ENCODE measurements at regions not wholly inside any gene's neighbourhood (a gene's known extent, or its start where the extent isn't known, plus 50 kb on each side); places are given as distances from the start of the nearest gene placed in this dataset.

DNA sequence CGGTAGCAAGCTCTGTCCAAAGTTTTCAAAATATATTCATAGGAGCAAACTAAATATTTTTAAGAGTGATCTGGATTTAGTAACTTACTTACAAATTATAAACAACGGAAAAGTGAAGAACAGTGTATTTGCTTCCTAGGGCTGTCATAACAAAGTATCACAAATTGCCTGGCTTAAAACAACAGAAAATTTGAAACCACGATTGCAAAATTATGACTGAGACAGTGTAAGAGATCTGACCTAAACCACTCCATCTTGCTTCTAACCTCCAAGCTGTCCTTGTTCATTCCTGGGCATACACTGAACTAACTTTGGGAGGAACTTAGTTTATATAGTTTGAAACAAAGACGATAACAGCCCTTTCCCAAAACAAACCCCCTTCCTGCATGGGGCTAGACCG is 202.0 kb upstream of the CDH6 start:
- no peak overlapping the region for H3K9ac ChIP-seq (replicated peaks in 1 of 4; ENCODE audit: extremely low read depth in 1 of 4, low read depth in 3 of 4, low read length in 3 of 4)
- H2AK5ac ChIP-seq (ENCODE audit: low read depth, low read length): no peak overlapping the region
- no peak overlapping the region for H3K27ac ChIP-seq (ENCODE audit: low read depth, low read length)
- H3K27me3 ChIP-seq (replicated peaks in 1 of 4; ENCODE audit: control insufficient read depth in 3 of 4, extremely low read depth in 1 of 4, insufficient read depth in 3 of 4, low read length in 3 of 4): no peaks in the 10 kb centered on the region
- H3K9me3 ChIP-seq (ENCODE audit: insufficient read depth in 2 of 2, low read depth in 1 of 2, low read length in 1 of 2): no peaks in the 10 kb centered on the region
- H3K79me1 ChIP-seq (ENCODE audit: low read depth, low read length): no peaks in the 10 kb centered on the region
- H3K4me1 ChIP-seq (replicated peaks in 1 of 4; ENCODE audit: control insufficient read depth in 3 of 4, insufficient read depth in 4 of 4, low read length in 3 of 4): peaks cover 0 to 7% (median 4%) of the 10 kb centered on the region in 4 experiments; a peak in 2 of 7 replicates
- no peak overlapping the region for H3K14ac ChIP-seq (ENCODE audit: insufficient read length)
- no peak overlapping the region for H4K5ac ChIP-seq (ENCODE audit: insufficient read length, low read depth, low read length)
- H3K4me2 ChIP-seq (ENCODE audit: insufficient read depth in 1 of 2, low read depth in 2 of 2, low read length in 2 of 2): no peak overlapping the region
- no peak overlapping the region for H2BK15ac ChIP-seq (ENCODE audit: low read length)
- no peaks in the 10 kb centered on the region for H4K20me1 ChIP-seq (replicated peaks in 1 of 2; ENCODE audit: control insufficient read depth in 1 of 2, insufficient read depth in 2 of 2, low read length in 2 of 2)
- H3K23me2 ChIP-seq (ENCODE audit: low read depth, low read length): no peaks in the 10 kb centered on the region
- no peak for FAIRE-seq
- no peak overlapping the region for H2AFZ ChIP-seq (ENCODE audit: low read length)
- H3K56ac ChIP-seq (replicated peaks; ENCODE audit: insufficient read length, low read depth, low read length): no peak overlapping the region
- no peak overlapping the region for H2BK120ac ChIP-seq (replicated peaks; ENCODE audit: low read depth, low read length)
- H3K23ac ChIP-seq (ENCODE audit: insufficient read length): no peak overlapping the region
- no peak overlapping the region for H2BK5ac ChIP-seq (ENCODE audit: low read depth, low read length)
- H3K79me2 ChIP-seq (ENCODE audit: control insufficient read depth in 1 of 2, insufficient read depth in 2 of 2, low read length in 2 of 2): no peaks in the 10 kb centered on the region
- no peak for DNase-seq (ENCODE audit: low read depth in 1 of 2, low spot score in 2 of 2)
- no peak overlapping the region for H2BK12ac ChIP-seq (ENCODE audit: low read depth, low read length)
- ChIA-PET CTCF (ENCODE audit: partially characterized antibody) (interaction anchor here (1.0 kb wide), 2 partner anchors 10 to 116 kb away, joined by 3 read pairs; no protein-coding TSS in a partner anchor), POLR2A (ENCODE audit: partially characterized antibody) (no interaction called here)
- H4K91ac ChIP-seq (replicated peaks; ENCODE audit: insufficient read length, low read length): no peak overlapping the region
- H2BK20ac ChIP-seq (ENCODE audit: low read length): no peak overlapping the region
- no peak overlapping the region for H3K4me3 ChIP-seq (ENCODE audit: extremely low read depth in 1 of 4, insufficient read depth in 2 of 4, low read depth in 3 of 4, low read length in 4 of 4)
- H3K4ac ChIP-seq (replicated peaks; ENCODE audit: insufficient read length, low read depth, low read length): no peak overlapping the region
- no peak overlapping the region for H4K8ac ChIP-seq (ENCODE audit: extremely low read depth, insufficient read depth, low read length)
- WGBS, 2 experiments (ENCODE audit: extremely low coverage in 1 of 2, insufficient coverage in 1 of 2, insufficient read length in 1 of 2, insufficient replicate concordance in 2 of 2, low coverage in 1 of 2, low lambda C conversion rate in 2 of 2, missing lambda C conversion rate in 1 of 2): 86% methylated on average over 5 of the region's 5 CpGs; no CpG with 5 or more reads in 1 of the 2 experiments
- no peaks in the 10 kb centered on the region for H3K36me3 ChIP-seq (ENCODE audit: control insufficient read depth in 2 of 4, insufficient read depth in 4 of 4, low read length in 3 of 4)
- H3K18ac ChIP-seq (ENCODE audit: extremely low read depth, low read length): no peak overlapping the region
- TF ChIP-seq EP300 (IDR thresholded peaks at IDR 0.05; ENCODE audit: borderline replicate concordance in 1 of 2, low read depth in 2 of 2, low read length in 2 of 2): no peak
- TF ChIP-seq ASH2L (IDR thresholded peaks at IDR 0.05; ENCODE audit: low read length): no peak
- no peak for TF ChIP-seq SP2 (IDR thresholded peaks at IDR 0.05; ENCODE audit: low read length)
- no peak for TF ChIP-seq HDAC2 (IDR thresholded peaks at IDR 0.05; ENCODE audit: borderline replicate concordance in 1 of 2, low read depth in 2 of 2, low read length in 2 of 2)
- no peak for TF ChIP-seq KDM5A (IDR thresholded peaks at IDR 0.05; ENCODE audit: low read length)
- no peak for TF ChIP-seq E2F6 (IDR thresholded peaks at IDR 0.05)
- no peak for TF ChIP-seq KDM4A (IDR thresholded peaks at IDR 0.05; ENCODE audit: low read depth, low read length, severe bottlenecking)
- no peak for TF ChIP-seq GTF2F1 (IDR thresholded peaks at IDR 0.05; ENCODE audit: borderline replicate concordance, low read depth, low read length)
- TF ChIP-seq RBBP5 (IDR thresholded peaks at IDR 0.05; ENCODE audit: borderline replicate concordance, low read depth, low read length): no peak
- no peak for TF ChIP-seq JUN (IDR thresholded peaks at IDR 0.05; ENCODE audit: low read depth, low read length)
- TF ChIP-seq TAF7 (optimal IDR thresholded peaks at IDR 0.05; ENCODE audit: borderline replicate concordance, low read depth, low read length): no peak
- TF ChIP-seq SP1 (IDR thresholded peaks at IDR 0.05; ENCODE audit: low read depth, low read length): no peak
- no peak for TF ChIP-seq FOSL1 (IDR thresholded peaks at IDR 0.05; ENCODE audit: insufficient read depth, low read depth, low read length)
- TF ChIP-seq POU5F1 (IDR thresholded peaks at IDR 0.05; ENCODE audit: low read depth, low read length): no peak
- no peak for TF ChIP-seq CREB1 (IDR thresholded peaks at IDR 0.05)

Data from H1 (cell line).